GM21786 (cell line): ENCODE measurements at regions not wholly inside any gene's neighbourhood (a gene's known extent, or its start where the extent isn't known, plus 50 kb on each side); places are given as distances from the start of the nearest gene placed in this dataset.
A peak's percentile ranks its signal among the peaks of the same experiment; 100 is the strongest.
"Not testable (repeated sequence)": the region's sequence is repeated elsewhere in the genome, so short reads cannot be mapped to it uniquely, and the experiment has no call there.

Experiments
- ATAC-seq: cut with Tn5 transposase; IDR thresholded peaks from one replicate; pipeline ENCODE4 v1.9.1; 2021; ENCODE audit not compliant: unreplicated experiment

GRCh38 chr21:8455279-8456128, 2065.9 kb upstream of the TPTE start:
- peak; percentile 46 for ATAC-seq

- ATAC-seq: peak; percentile 75
Observed at GRCh38 chr21:8464403-8465152, 2056.8 kb upstream of the TPTE start.

- not testable (repeated sequence) for ATAC-seq
Observed at GRCh38 chr21:8466642-8467041, 2054.7 kb upstream of the TPTE start.
